HG02885 (cell line): ENCODE measurements at regions not wholly inside any gene's neighbourhood (a gene's known extent, or its start where the extent isn't known, plus 50 kb on each side); places are given as distances from the start of the nearest gene placed in this dataset.
"Not testable (repeated sequence)": the region's sequence is repeated elsewhere in the genome, so short reads cannot be mapped to it uniquely, and the experiment has no call there.

Experiments used
- ATAC-seq: cut with Tn5 transposase; IDR thresholded peaks from one replicate; pipeline ENCODE4 v1.9.1; 2021; ENCODE audit warnings: mild to moderate bottlenecking; ENCODE audit not compliant: unreplicated experiment, poor library complexity

- no peak for ATAC-seq
Observed at GRCh38 chr18:43786893-43787292, 509.6 kb upstream of the SYT4 start.

GRCh38 chr18:43787721-43788120 lies 510.4 kb upstream of the SYT4 start:
- not testable (repeated sequence) for ATAC-seq

GRCh38 chr18:43789234-43790000 lies 512.1 kb upstream of the SYT4 start:
- no peak for ATAC-seq

GRCh38 chr18:43793910-43794309 lies 516.6 kb upstream of the SYT4 start:
- ATAC-seq = no peak

GRCh38 chr18:43794363-43794762 lies 517.1 kb upstream of the SYT4 start:
- ATAC-seq = no peak

GRCh38 chr18:43797347-43797746 lies 520.1 kb upstream of the SYT4 start:
- no peak for ATAC-seq

GRCh38 chr18:43800584-43800983 lies 523.3 kb upstream of the SYT4 start:
- ATAC-seq = no peak

GRCh38 chr18:43805646-43806194 lies 528.4 kb upstream of the SYT4 start:
- ATAC-seq = no peak

GRCh38 chr18:43812627-43813026 lies 535.3 kb upstream of the SYT4 start:
- no peak for ATAC-seq

GRCh38 chr18:43819397-43819796 lies 542.1 kb upstream of the SYT4 start:
- ATAC-seq = no peak

- no peak for ATAC-seq
Observed at GRCh38 chr18:43819873-43820272, 542.6 kb upstream of the SYT4 start.

GRCh38 chr18:43825768-43826167 lies 548.5 kb upstream of the SYT4 start:
- no peak for ATAC-seq

- no peak for ATAC-seq
Observed at GRCh38 chr18:43826215-43826614, 548.9 kb upstream of the SYT4 start.

GRCh38 chr18:43827311-43827710 lies 550.0 kb upstream of the SYT4 start:
- ATAC-seq = no peak

GRCh38 chr18:43830303-43830702 lies 553.0 kb upstream of the SYT4 start:
- no peak for ATAC-seq

GRCh38 chr18:43830947-43831346 lies 553.7 kb upstream of the SYT4 start:
- no peak for ATAC-seq

- ATAC-seq = no peak
Observed at GRCh38 chr18:43846299-43846698, 569.0 kb upstream of the SYT4 start.

GRCh38 chr18:43847164-43848091 lies 570.1 kb upstream of the SYT4 start:
- ATAC-seq = no peak

- ATAC-seq = not testable (repeated sequence)
Observed at GRCh38 chr18:43849831-43850230, 572.5 kb upstream of the SYT4 start.

GRCh38 chr18:43855376-43855775 lies 578.1 kb upstream of the SYT4 start:
- no peak for ATAC-seq

- no peak for ATAC-seq
Observed at GRCh38 chr18:43863180-43863579, 585.9 kb upstream of the SYT4 start.
